IPS DF 4.7 (cell line): ENCODE measurements at regions not wholly inside any gene's neighbourhood (a gene's known extent, or its start where the extent isn't known, plus 50 kb on each side); places are given as distances from the start of the nearest gene placed in this dataset.
"Not testable (repeated sequence)": the region's sequence is repeated elsewhere in the genome, so short reads cannot be mapped to it uniquely, and the experiment has no call there.

Source experiments
- DNase-seq: peaks from one replicate; pipeline ENCODE4 v3.0.0-alpha.2; 2013; ENCODE audit warnings: low spot score; ENCODE audit errors: extremely low read depth

DNA sequence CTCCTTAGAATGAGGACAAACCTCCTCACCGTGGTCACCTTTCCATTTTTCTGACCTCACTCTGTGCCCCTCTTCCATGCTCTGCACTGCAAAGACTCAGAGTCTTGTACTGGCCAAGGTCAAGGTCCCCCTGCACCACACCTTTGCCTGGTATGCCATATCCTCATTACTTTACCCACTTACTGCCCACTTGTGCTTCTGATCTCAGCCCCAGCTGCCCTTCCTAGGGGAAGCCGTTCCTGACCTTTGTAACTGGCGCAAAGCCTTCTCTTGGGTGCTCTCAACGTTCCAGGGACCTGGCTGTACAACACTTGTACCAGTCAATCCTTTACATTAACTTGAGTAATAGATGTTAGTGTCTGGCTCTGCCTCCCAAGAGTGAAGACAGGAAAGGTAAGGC, 256.0 kb downstream of the SV2B start:
- no peak for DNase-seq

DNA sequence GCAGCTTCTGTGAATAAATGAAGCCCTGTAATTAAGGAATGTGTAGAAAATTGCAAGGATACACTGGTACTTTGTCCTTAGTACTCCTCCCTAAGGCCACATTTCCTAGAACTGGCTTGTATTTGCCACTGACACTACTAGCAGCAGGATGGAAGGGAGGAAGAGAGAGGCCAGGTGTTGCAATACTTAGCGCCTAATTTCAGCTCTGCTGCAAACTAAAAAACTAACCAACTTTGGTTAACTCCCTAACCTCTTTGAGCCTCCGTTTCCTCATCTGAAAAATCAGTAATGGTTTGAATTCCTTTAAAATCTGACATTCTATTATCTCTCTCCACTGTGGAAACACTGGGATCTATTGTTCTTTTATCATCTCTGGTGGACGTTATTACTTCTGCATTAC, 257.0 kb downstream of the SV2B start:
- DNase-seq, result no peak

DNA sequence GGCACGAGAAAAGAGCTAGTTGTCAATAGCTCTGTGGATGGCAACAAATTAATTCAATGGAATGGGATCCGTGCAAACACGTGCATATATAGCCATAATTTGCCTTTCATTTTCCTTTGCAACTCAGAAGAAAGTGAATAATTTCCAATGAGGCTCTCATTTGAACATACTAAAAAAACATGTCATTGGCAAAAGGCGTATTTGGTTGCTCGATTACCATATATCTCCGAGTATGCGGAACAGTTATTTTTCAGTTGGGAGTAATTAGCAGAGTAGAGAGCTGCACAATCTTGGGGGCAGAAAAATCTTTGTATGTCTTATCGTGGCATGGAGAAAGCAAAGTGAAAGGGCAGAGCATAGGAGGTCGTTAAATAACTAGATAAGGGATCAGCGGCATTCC, 257.4 kb downstream of the SV2B start:
- DNase-seq, result no peak

DNA sequence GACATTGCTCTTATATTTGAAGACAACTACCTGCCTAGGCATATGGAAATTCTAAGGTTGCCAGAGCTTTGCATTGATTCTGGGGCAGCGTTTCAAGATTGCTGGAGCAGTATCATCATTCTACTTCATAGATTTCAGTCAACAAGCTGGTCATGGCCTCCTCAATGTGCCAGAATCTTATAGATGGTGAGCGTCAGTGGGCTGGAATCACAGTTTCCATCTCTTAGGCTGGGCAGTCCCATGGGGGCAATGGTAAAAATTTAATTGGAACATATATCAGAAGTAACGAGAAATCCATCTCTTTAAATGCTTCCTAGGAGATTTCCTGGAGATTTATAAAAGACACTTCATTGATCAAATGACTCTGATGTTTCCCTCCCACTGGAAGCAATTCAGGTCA, 258.3 kb downstream of the SV2B start:
- no peak for DNase-seq

DNA sequence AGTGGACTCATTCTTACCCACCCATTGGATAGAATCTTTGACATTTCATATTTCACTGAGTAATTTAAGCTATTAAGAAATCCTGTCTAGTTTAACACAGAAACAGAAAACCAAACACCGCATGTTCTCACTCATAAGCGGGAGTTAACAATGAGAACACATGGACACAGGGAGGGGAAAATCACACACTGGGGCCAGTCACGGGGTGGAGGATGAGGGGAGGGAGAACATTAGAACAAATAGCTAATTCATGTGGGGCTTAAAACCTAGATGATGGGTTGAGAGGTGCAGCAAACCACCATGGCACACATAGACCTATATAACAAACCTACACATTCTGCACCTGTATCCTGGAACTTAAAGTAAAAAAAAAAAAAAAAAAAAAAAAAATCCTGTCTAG, 261.6 kb downstream of the SV2B start:
- not testable (repeated sequence) for DNase-seq

DNA sequence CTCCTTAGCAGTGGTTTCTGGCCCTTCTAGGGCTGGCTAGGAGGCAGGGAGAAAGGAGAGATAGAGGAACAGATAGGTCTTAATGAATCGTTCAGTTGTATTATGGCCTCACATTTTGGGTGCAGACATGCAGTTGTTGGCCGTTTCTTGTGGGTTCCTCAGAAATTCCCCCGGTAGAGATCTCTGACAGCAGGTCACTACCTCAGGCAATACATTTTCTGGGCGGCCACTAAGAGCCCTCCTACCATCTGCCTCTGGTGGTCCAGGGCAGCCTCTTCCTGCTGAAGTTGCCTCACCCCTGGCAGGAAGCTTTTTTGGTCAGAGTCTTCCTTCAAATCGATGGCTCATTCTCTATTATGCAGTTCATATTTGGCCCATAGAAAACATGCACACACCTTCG, 266.1 kb downstream of the SV2B start:
- DNase-seq, result no peak

DNA sequence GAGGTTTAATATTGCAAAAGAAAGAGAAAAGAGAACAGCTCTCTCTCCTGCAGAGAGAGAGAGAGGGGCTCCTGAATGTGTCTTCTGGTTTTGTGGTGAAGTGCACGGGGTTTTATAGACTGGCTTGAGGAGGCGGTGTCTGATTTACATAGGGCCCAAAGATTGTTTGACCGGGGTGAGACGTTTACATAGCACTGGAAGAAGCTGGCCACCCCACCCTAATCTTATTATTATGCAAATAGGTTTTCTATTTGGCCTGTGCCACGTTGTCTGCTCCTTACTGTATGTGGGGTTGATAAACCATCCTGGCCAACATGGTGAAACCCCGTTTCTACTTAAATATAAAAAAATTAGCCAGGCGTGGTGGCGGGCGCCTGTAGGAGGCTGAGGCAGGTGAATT, 268.6 kb downstream of the SV2B start:
- DNase-seq, result no peak

DNA sequence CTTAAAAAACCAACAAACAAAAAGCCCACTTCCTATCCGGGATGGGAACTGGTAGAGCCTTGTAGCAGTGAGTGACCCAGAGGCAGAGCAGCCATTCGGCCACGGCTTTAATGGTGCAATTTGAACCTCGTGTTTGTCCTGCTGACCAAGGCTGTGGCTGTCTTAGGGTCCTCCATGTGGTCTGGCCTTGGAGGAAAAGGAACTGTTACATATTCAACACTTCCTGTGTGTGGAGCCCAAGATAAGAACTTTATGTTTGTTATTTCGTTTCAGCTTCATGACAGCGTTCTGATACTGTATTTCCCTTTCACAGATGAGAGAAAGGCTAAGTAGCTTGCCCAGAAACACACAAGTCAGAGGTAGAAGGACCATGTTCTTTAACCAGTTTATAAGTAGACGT, 269.8 kb downstream of the SV2B start:
- DNase-seq, result no peak

DNA sequence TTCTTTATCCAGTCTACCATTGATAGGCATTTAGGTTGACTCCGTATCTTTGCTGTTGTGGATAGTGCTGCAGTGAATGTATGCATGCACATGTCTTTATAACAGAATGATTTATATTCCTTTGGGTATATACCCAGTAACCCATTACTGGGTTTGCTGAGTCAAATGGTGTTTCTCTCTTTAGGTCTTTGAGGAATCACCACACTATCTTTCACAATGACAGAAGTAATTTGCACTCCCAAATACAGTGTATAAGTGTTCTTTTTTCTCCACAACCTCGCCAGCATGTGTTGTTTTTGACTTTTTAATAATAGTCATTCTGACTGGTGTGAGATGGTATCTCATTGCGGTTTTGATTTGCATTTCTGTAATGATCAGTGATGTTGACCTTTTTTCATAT, 271.3 kb downstream of the SV2B start:
- not testable (repeated sequence) for DNase-seq

DNA sequence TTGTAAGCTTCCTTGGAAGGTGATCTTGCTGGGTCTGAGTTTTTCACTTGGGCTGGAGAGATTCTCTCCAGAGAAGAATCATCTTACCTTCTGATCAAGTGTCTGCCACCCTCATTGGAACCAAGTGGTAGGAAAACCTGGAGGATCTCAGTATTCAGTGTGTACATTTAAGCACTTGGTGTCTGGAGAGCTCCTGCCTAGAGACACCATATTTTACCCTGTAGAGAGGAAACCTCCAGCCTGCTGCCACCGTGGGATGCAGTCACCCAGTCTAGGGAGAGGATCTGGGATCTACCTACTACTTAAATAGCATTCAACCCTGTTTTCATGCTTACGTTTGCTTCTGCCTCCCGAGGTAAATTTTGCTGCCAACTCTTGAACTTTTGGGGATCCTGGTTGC, 274.3 kb downstream of the SV2B start:
- DNase-seq, result no peak

DNA sequence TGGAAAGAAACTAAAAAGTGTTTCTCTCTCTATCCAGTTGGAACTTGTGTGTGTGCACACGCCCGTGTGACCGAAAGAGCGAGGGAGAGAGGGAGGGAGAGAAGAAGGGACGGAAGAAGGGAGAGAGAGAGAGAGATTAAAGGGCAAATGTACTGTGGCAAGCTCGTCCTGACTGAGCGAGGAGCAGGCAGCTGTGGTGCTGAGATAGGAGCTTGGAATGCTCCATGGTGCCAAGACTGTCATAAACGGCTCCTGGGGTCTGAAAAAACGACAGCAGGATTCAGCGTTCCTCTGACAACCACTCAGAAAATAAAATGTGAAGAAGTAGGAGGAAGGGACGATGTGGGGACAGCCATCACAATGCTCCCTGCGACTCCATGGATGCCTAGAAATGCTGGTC, 276.0 kb downstream of the SV2B start:
- DNase-seq, result no peak

DNA sequence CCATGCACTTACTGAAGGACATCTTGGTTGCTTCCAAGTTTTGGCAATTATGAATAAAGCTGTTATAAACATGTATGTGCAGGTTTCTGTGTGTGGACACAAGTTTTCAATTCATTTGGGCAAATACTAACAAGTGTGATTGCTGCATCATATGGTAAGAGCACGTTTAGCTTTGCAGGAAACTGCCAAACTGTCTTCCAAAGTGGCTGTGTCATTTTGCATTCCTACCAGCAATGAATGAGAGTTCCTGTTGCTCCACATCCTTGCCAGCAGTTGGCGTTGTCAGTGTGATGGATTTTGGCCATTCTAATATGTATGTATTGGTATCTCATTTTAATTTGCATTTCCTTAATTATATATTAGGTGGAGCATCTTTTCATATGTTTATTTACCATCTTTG, 280.1 kb downstream of the SV2B start:
- no peak for DNase-seq

DNA sequence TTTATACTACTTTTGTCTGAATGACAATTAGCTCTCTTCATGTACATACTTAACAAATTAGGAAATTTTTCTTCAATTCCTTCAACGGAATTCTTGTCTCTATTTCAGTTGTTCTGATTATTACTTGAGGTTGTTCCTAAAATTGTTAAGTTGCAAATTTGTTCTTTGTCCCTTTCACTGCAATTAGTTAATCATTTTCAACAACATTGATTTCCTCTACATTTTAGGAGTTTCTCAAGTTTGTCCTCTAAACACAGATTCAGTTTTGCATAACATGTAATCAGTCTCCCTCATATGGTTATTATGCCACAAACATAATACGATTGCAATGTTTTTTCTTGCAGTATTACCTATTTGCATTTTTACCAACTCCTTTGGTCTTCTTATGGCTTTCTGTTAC, 283.5 kb downstream of the SV2B start:
- no peak for DNase-seq

DNA sequence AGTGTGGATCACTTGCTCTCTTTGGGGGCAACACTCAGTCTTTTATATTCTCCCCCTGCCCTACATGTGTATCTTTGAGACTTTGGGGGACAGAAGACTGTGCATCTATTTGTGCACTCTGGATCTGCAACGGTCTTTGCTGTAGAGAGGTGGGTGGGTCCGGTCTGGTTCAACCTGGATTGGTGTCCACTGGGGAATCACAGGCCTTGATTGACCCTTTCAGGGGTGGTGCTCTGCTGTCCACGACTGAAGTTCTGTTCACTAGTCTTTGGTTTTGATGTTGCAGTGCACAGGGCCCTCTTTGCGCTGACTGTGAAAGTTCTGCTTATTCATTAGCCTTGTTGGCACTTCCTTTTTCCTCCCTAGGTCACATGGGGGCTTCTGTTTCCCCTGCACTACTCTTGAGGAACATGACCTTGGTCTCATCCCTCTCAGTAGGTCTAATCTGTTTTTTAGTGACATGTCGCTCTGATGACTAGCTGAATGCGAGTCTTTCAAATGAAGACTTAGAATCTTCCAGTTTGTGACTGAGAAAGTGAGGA, 284.2 kb downstream of the SV2B start:
- DNase-seq, result no peak

DNA sequence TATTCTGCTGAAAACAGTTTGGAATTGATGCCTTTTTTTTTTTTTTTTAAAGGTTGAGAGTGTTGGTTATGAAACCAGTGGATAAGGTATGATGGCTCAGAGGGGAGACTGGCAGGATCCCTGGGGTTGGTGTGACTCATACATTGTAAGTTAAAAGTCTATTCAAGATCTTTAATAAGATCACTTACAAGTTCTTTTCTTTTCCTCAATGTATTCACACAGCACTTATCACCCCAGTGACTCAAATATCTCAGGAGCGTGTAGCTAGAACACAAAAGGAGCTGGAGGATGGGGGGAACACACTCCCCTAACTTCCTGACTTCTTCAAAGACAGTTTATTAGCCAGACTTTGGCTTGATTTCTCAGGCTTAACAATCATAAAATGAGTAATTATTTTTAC, 285.3 kb downstream of the SV2B start:
- DNase-seq, result no peak

DNA sequence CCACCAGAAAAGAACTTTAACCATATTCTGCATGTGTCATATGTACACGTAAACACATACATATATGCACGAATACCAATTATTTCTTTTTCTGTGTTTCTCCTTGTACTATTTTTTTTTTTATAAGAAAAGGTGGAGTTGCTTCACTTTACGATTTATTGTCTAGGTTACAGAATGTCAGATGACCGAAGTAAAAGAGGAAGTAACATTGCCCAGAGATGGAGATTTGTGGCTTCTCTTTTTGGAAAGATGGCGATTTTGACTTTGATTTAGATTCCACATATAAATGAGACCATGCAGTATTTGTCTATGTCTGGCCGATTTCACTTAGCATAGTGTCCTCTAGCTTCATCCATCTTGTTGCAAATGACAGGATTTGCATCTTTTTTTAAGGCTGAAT, 293.1 kb downstream of the SV2B start:
- DNase-seq, result no peak

DNA sequence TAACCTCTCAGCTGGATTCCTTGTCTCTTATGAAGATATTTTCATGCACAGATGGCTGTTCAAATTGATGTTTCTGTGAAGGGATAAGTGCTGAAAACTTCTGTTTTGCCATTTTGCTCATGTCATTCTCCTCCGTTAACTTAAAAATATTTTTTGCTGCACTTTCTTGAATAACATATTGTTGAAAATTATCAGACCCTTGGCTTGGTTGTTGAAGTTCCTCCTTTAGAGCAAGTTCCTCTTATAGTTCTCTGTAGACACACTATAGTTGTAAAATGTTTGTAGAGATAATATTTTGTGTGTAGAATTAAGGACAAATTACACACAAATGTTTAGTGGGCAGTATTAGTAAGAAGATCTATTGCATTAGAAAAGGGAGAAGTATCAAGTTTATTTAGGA, 300.4 kb downstream of the SV2B start:
- DNase-seq, result no peak

DNA sequence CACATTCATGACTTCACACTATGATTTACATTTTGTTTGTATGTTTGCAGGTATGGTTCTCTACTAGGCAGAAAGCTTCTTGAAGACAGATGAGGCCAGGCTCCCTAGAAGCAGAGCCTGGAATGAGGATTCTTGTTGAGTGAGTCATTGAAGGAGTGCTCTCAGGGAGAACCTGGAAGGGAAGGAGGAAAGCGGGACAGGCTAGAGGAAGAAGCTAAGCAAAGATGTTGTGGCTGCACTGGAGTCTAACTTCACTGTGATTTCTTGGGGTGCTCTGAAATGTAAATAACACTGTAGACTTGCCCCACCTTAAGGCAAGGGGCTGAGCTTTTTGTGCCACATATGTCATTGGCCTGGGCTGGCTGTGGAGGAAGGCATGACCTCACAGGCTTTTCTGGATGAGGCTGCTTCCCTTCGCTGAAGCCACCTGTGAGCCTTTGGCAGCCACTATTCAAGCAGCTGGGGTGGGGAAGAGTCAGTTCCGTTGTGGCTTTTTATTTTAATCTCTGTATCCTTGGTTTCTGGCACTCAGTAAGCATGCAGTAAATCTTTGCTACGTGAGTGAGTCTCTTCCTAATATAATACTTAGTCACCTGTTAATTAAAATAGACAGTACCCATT, 307.3 kb downstream of the SV2B start:
- no peak for DNase-seq

DNA sequence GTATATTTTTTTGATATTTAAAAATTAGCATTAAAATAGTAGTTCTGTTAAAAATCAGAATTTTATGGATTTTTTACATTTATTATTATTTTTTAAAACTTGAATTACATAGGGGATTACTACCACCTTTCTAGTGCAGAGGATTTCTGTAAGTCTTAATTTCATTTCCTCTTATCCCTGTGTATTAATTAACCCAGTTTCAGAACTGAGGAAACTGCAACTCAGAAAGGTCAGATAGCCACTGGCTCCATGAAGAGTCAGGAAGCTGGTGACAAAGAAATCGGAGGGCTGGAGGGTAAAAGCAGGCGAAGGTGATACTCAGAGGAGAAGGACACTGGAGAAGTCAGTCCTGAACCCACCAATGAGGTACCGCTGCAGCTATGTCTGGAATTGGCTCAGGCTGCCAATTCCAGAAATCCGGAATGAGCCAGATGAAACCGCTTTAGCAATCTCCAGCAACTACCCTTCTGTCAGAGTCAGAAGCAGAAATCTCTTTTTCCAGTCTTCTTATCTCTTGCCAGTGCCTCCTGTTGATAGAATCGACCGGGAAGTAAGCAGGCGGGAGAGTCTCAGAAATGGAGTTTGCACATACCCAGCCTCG, 308.5 kb downstream of the SV2B start:
- no peak for DNase-seq

DNA sequence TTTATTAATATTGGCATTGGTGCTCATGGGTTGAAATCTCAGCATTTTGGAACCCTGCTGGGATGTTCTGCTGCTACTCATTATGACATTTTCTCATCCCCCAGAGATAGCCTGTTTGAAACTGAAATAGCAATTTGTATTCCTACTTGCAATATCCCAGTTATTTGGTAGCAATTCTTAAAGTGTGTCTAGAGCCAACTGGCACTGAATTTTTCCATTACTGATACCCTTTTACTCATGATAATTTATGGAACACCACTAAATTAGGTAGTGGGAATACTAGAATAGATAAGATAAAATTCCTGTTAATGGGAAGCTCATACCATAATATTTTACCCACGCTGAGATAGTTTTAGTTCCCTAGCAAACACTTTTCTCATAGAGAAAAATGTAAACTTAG, 309.3 kb downstream of the SV2B start:
- no peak for DNase-seq

DNA sequence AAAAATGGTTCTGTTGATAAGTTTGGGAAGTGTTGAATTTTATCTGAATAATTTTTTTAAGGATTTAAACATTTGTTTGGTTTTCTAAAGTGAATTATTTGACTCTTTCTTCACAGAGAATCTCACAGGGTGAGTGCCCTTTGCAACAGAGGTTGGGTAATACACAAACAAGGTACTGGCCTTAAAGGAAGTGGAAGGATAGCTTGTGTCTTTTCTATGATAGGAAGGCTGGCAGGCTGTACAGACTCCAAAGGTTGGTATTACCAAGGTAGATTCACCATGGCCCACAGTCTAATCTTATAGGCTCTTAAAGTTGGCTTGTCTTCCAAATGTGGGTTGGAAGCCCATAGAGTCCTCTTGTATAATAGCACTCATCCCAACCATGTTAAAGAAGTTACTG, 311.5 kb downstream of the SV2B start:
- DNase-seq, result no peak

DNA sequence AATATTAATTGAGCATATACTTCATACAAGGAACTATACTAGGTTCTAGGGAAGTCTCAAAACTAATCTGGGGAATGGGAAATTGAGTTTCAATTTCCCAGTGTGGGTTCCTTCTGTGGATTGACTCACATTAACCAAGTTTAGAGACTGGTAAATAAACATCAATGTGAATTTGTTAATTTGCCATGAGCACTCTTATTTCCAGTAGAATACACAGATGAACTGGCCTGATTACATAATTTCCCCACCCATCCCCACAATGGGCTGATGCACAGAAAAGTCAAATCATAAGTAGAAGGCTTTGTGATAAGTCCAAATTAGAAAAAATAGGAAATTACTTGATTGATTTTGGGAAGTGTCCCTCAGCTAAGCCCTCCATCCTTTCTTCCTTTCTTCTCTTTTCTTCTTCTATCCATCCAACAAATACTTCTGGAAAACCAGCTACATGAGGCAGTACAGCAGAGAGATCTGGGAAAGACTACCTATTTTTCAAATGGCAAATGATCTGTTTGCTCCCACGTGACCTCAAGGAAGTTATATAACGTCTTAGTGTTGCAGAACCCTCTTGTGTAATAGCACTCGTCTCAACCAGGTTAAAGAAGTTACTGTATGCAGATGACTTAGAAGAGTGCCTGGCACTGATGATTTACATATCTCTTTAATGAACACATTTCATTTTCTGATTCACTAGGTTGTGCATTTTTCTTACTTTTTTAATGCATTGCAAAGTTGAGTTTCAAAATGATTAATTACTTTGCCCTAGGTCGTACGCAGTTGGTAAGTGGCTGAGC, 312.3 kb downstream of the SV2B start:
- DNase-seq, result no peak

DNA sequence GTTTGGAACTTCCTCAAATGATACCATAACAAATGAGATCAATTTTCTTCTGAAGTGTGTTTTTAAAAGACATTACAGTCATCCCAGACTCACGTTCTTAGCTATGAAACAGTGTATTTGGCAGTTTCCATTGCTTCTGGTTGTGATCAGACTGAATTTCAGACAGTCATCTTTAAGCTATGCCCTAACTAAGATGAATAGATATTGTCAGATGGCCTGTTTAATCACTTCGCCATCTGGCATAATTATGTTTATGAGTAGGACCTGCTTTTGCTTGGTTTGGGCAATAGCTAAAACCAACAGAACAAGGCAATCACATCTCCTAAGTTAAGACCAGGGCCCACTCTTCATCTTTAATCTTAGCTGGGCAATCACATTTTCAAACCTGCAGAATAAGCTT, 313.1 kb downstream of the SV2B start:
- DNase-seq, result no peak
